Urothelium cell line (cell line): ENCODE measurements at regions not wholly inside any gene's neighbourhood (a gene's known extent, or its start where the extent isn't known, plus 50 kb on each side); places are given as distances from the start of the nearest gene placed in this dataset.

Experiments
- DNase-seq: peaks from one replicate; pipeline ENCODE4 v3.0.0; 2011; ENCODE audit warnings: low spot score, mixed read lengths
- FAIRE-seq: peaks from 2 replicates; lab custom pipeline; 2011; peaks lifted over from hg19 to GRCh38; lab: Jason Lieb, UNC

DNA sequence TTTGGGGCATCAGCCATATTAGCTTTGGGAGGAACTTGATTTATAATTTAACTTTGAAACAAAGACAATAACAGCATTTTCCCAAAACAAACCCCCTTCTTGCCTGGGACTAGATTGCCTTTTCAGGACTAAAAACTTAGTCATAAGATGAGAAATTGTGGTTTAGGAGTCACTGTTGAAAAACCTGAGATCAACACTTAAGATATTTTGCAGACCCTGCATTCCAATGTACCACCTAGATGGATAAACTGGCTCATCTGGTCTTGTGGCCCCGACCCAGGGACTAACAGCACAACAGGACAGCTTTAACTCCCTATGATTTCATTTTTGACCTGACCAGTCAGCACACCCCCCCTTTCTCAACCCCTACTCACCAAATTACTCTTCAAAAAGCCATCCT lies 1165.4 kb downstream of the XPNPEP1 start:
- DNase-seq (no peak), FAIRE-seq (no peak)

DNA sequence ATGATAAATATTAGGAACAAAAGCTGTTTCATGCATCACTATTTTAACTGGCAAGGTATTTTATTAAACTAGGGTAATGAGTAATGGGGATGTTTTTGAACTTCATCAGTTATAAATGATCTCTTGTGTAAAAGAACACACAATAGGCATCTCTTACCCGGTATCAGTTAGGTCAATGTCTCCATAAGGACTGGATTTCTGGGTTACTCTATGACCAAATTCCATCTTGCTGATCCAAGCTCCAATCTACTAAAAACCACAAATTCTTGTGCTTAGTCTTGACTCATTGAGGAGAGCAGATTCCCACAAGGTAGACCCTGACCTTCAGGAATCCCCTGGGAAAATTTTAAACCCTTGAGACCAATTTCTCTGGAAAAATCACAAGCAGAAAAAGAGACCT lies 1167.7 kb downstream of the XPNPEP1 start:
- no peak for DNase-seq
- FAIRE-seq = no peak

DNA sequence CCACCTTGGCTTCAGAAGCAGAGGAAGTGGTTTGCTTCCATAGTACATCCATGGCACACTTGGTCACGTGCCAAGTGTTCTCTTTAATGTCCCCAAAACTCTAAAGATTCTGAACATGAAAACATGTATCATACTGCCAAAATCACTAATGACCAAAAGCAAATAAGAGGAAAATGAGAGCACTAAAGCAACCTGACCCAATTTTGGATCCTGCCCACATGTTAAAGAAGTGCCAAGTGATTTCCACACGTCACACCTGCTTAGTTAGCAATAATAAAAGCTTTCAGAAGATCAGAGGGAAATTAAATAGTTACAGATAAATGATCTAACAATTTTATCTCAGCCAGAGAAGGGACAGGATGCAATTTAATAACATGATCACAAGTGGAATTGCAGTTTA lies 1170.0 kb downstream of the XPNPEP1 start:
- no peak for FAIRE-seq
- DNase-seq = no peak

- FAIRE-seq = no peak
- no peak for DNase-seq
Observed at GRCh38 chr10:108749042-108749441, 1174.3 kb downstream of the XPNPEP1 start.

- FAIRE-seq (no peak), DNase-seq (no peak)
Observed at GRCh38 chr10:108736111-108736510, 1187.2 kb downstream of the XPNPEP1 start.

GRCh38 chr10:108735380-108735779 lies 1187.9 kb downstream of the XPNPEP1 start:
- no peak for DNase-seq
- no peak for FAIRE-seq

GRCh38 chr10:108721874-108722273 lies 1201.4 kb downstream of the XPNPEP1 start:
- FAIRE-seq = no peak

GRCh38 chr10:108716352-108716751 lies 1207.0 kb downstream of the XPNPEP1 start:
- DNase-seq (no peak), FAIRE-seq (no peak)

More at GRCh38 chr10:108721874-108722273, 1201.4 kb downstream of the XPNPEP1 start:
- no peak for DNase-seq

DNA sequence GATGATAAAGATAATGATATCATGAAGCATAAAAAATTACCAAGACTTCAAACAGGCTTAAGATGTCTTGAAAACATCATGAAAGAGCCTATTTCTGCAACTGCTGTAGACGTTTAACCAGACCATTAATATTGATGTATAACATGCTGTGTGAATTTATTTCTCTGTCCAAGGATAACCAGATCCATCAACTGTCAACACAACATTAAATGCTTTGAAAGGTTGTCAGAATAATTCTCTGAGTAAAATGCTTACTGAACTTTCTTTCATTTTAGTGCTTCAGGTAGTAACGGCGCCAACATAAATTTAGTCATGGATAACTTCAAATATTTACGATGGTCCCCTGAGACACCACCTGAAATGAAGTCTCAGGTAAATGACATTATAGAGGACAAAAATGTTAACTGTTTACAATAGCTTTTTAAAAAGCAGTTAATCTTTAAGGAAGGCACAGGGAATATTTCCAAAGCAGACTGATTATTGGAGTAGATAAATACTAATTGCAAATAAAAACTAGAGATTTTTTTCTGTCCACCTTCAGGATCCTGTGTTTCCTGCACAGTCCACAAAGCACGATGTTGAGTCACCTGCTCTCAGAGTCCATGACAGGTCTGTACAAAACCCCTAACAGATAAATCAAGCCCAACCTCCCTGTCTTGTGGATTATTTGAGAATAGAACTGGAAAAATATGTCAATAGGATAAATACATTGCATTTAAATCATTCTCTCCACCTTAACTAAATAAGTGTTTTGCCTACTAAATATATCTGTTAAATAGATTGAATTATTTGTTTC lies 1213.2 kb downstream of the XPNPEP1 start:
- FAIRE-seq (no peak), DNase-seq (no peak)

GRCh38 chr10:108708363-108708762 lies 1214.9 kb downstream of the XPNPEP1 start:
- DNase-seq (no peak), FAIRE-seq (no peak)

DNA sequence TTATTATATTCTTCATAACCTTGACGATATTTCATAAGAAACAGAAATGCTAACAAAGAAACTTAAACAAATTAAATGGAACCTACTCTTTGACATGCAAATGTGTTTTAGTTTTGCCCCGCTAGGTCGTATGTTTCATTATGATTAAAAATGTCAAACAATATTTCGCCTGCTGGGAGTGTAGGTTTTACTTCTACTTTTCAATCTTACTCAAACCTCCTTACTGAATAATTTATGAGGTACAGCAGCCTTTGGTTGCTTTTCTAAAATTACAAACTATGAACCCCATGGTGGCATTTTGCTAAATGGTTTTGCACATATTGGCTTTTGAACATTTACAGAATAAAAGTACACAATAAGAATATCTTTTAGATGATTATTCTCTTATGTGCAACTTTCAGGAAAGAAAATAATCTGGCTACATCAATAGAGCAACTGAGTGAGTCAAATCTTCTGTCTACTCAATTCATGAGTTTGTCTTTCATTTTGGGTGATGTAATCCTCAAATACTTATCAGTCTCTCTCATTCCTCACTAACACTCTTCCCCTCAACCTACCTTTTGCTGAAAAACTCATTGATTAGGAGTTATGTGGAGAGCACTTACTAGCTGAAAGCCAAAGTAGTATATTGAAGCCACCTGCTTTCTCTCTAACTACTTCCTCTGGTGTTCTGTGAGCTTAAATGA lies 1226.4 kb downstream of the XPNPEP1 start:
- DNase-seq = no peak

GRCh38 chr10:108691126-108691525 lies 1232.2 kb downstream of the XPNPEP1 start:
- DNase-seq (no peak), FAIRE-seq (no peak)

More for the DNA sequence above, 1226.4 kb downstream of the XPNPEP1 start:
- FAIRE-seq = no peak

DNA sequence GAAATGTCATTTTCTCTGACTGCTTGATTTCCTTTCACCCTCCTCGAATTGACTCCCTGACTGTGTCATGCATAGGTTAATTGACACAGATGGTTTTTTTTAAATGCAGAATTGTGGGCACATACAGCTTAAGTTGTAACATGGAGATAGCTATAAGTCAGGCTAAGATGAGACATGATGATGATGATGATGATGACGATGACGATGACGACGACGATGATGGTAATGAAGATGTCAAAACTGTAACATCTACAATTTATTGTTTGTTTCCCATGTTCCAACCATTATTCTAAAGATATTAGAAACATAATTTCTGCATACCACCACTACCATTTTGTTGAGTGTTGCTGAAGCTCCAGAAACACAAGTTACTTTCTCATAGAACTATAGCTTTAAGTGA lies 1232.8 kb downstream of the XPNPEP1 start:
- DNase-seq = no peak
- FAIRE-seq = no peak

DNA sequence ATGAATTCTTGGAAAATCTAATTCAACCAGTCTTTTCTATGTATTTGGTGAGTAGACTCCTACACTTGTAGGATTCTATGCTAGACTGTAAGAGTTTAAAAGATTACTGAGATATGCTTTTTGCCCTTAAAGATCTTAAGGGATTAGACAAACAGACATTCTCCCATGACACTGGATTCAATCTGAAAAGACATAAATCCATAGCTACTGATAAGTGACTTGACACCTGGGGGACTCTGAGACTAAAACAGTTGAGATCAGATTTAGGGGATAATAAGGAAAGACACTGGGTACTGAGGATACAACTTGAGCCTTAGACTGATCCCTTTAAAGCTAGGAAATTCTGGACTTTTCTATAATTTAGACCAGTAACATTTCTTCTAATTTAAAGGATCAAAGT lies 1233.4 kb downstream of the XPNPEP1 start:
- no peak for DNase-seq
- FAIRE-seq = no peak

GRCh38 chr10:108688314-108688713 lies 1235.0 kb downstream of the XPNPEP1 start:
- DNase-seq (no peak), FAIRE-seq (no peak)

GRCh38 chr10:108685863-108686531 lies 1237.3 kb downstream of the XPNPEP1 start:
- FAIRE-seq = no peak

GRCh38 chr10:108684431-108684830 lies 1238.9 kb downstream of the XPNPEP1 start:
- no peak for FAIRE-seq

More at GRCh38 chr10:108685863-108686531, 1237.3 kb downstream of the XPNPEP1 start:
- DNase-seq = no peak

GRCh38 chr10:108673741-108674140 lies 1249.6 kb downstream of the XPNPEP1 start:
- DNase-seq (no peak), FAIRE-seq (no peak)

More at GRCh38 chr10:108684431-108684830, 1238.9 kb downstream of the XPNPEP1 start:
- DNase-seq = no peak

- DNase-seq = no peak
- no peak for FAIRE-seq
Observed at GRCh38 chr10:108663587-108663986, 1259.7 kb downstream of the XPNPEP1 start.

DNA sequence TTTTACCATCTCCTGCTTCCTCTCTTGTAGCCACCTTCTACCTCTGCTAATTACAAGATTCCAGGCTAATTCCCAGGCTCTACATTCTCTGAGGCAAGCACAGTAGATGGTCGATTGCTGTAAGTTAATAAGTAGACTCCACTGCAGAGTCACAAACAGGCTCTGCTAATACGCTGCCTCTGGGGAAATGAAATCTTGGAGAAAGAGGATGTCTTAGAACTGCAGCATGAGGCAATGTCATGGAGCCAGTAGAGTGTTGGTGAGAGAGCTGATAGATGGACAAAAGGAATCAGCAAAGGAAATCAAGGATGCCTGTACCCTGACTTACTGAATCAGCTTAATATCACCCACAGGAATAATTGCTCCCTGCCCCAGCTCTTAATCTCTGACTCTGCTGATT lies 1260.3 kb downstream of the XPNPEP1 start:
- DNase-seq (no peak), FAIRE-seq (no peak)

- DNase-seq (no peak), FAIRE-seq (no peak)
Observed at GRCh38 chr10:108655057-108655456, 1268.3 kb downstream of the XPNPEP1 start.

- no peak for FAIRE-seq
- peak; percentile 4 for DNase-seq
Observed at GRCh38 chr10:108653531-108653930, 1269.8 kb downstream of the XPNPEP1 start.
